ENCODE measurements at regions not wholly inside any gene's neighbourhood (a gene's known extent, or its start where the extent isn't known, plus 50 kb on each side); places are given as distances from the start of the nearest gene placed in this dataset.
"Not testable (repeated sequence)": the region's sequence is repeated elsewhere in the genome, so short reads cannot be mapped to it uniquely, and the experiment has no call there.

DNA sequence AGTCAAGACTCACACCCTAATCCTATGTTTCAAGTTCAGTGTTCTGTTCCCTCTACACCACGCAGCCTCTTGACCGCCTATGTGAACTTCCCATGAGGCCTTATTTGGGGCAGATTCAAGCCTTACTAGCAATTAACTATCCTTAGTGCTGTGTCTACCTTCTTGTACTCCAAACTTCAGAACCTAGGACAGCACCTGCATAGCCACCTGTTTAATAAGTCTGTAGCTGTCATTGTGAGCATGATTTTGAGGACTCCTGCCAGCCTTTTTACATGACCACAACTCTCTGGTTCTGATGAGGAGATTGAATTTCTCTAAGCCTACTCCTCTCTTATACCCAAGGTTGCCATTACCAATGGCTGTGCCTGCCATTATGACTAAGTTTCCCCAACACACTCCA is 50.8 kb upstream of the PCSK1 start:
- TF ChIP-seq, protein P1, sequence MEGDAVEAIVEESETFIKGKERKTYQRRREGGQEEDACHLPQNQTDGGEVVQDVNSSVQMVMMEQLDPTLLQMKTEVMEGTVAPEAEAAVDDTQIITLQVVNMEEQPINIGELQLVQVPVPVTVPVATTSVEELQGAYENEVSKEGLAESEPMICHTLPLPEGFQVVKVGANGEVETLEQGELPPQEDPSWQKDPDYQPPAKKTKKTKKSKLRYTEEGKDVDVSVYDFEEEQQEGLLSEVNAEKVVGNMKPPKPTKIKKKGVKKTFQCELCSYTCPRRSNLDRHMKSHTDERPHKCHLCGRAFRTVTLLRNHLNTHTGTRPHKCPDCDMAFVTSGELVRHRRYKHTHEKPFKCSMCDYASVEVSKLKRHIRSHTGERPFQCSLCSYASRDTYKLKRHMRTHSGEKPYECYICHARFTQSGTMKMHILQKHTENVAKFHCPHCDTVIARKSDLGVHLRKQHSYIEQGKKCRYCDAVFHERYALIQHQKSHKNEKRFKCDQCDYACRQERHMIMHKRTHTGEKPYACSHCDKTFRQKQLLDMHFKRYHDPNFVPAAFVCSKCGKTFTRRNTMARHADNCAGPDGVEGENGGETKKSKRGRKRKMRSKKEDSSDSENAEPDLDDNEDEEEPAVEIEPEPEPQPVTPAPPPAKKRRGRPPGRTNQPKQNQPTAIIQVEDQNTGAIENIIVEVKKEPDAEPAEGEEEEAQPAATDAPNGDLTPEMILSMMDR (conservative IDR thresholded peaks at IDR 0.05; ENCODE audit: low read depth, low read length) = no peak
- no peak overlapping the region for H3K4me3 ChIP-seq (ENCODE audit: low read depth, low read length)
- peak; percentile 69 for DNase-seq (ENCODE audit: low read depth)

GRCh38 chr5:96487859-96488258 is 54.8 kb upstream of the PCSK1 start:
- TF ChIP-seq, protein P1 (conservative IDR thresholded peaks at IDR 0.05; ENCODE audit: low read depth, low read length) = no peak
- H3K4me3 ChIP-seq (ENCODE audit: low read depth, low read length) = no peak overlapping the region
- no peak for DNase-seq (ENCODE audit: low read depth)

DNA sequence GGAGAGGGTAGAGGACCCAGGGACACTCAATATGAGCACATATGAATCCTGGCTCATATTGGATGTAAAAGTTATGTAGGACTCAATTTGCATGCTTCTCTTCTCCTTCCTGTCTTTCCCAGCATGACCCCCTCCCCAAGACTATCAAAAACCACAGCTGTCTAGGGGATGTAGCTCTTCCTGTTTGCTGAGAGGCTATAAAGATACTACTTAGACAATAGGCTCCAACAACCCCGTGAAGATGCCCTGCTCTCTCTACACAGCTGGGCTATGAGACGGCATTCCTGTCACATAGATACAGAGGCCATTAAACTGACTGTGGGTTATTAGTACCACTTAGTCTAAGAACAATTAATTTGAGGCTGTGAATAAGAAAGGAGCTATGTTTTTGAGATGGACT is 56.5 kb upstream of the PCSK1 start:
- TF ChIP-seq, protein P1 (conservative IDR thresholded peaks at IDR 0.05; ENCODE audit: low read depth, low read length) = no peak
- no peak for DNase-seq (ENCODE audit: low read depth)
- H3K4me3 ChIP-seq (ENCODE audit: low read depth, low read length) = no peak overlapping the region

DNA sequence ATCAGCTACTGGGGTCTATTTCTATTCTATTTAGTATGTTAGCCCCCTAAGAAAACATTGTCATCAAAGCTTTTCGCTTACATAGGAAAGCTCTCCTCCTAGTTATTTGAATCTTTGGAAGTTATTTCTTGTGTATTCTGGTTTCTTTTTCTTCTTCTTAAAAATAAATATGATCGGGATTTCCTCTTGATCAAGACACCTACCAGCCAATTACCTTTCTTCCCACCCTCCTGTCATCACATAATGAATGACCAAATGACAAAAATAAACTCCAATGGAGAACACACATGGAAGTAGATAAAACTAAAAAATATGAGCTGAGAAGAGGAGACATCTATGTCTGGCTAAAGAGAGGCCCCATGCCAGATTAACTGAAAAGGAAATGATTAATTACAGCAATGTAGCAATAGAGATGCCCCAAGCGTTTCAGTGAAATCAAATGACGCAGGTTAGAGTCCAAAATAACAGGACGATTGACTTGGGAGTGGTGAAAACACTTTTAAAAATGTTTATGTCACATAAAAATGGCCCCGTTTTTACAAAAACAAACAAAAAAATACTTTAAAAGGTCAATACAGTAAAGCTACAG is 59.5 kb upstream of the PCSK1 start:
- DNase-seq (ENCODE audit: low read depth) = peak; percentile 22
- TF ChIP-seq, protein P1 (conservative IDR thresholded peaks at IDR 0.05; ENCODE audit: low read depth, low read length) = no peak
- no peak overlapping the region for H3K4me3 ChIP-seq (ENCODE audit: low read depth, low read length)

DNA sequence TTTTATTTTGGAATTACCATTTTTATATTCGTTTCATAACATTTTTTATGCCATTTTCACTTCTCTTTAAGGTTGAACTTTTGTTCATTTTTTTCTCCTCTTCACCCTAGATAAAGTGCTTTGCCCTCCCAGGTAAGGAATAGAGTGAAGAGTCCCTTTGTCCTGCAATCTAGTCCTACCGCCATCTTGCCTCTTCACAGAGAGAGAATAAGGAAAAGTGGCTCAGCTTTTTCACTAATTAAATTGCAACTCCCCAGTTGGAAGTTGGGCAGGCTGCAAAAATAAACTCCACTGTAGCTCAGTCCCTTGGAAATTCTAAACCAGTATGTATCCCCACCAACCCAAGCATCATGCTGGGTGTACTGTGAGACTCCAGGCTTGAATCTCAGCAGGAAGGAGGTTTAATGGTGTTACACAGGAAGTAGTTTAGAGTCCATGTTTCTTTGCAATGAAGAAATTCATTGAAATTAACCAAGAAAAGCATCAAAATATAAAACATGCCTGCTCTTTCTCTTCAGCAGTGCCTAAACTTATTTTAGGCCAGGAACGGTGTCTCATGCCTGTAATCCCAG is 60.3 kb upstream of the PCSK1 start:
- no peak for DNase-seq (ENCODE audit: low read depth)
- TF ChIP-seq, protein P1 (conservative IDR thresholded peaks at IDR 0.05; ENCODE audit: low read depth, low read length) = no peak
- H3K4me3 ChIP-seq (ENCODE audit: low read depth, low read length) = no peak overlapping the region

GRCh38 chr5:96495412-96495811 is 62.4 kb upstream of the PCSK1 start:
- not testable (repeated sequence) for DNase-seq (ENCODE audit: low read depth); H3K4me3 ChIP-seq (ENCODE audit: low read depth, low read length)

DNA sequence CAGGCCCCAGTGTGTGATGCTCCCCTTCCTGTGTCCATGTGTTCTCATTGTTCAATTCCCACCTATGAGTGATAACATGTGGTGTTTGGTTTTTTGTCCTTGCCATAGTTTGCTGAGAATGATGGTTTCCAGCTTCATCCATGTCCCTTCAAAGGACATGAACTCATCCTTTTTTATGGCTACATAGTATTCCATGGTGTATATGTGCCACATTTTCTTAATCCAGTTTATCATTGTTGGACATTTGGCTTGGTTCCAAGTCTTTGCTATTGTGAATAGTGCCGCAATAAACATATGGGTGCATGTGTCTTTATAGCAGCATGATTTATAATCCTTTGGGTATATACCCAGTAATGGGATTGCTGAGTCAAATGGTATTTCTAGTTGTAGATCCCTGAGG is 64.0 kb upstream of the PCSK1 start:
- not testable (repeated sequence) for DNase-seq (ENCODE audit: low read depth); H3K4me3 ChIP-seq (ENCODE audit: low read depth, low read length)

DNA sequence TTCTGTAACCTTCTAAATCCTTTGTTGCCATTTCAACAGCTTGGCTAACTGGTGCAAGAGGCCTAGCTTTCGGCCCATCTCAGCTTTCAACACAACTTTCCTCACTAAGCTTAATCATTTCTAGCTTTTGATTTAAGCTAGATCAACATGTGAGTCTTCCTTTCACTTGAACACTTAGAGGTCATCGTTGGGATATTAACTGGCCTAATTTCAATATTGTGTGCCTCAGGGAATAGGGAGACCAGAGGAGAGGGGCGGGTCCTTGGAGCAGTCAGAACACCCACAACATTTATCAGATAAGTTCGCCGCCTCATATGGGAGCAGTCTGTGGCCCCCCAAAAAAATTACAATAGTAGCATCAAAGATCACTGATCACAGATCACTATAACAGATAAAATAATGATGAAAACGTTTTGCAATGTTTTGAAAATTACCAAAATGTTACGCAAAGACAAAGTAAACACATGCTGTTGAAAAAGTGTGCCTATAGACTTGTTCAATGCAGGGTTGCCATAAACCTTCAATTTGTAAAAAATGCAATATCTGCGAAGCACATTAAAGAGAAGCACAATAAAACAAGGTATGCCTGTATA is 66.8 kb upstream of the PCSK1 start:
- no peak overlapping the region for H3K4me3 ChIP-seq (ENCODE audit: low read depth, low read length)
- DNase-seq (ENCODE audit: low read depth) = no peak
- TF ChIP-seq, protein P1 (conservative IDR thresholded peaks at IDR 0.05; ENCODE audit: low read depth, low read length) = no peak
